GM12874 (cell line): ENCODE measurements at regions not wholly inside any gene's neighbourhood (a gene's known extent, or its start where the extent isn't known, plus 50 kb on each side); places are given as distances from the start of the nearest gene placed in this dataset.

Experiments
- CTCF ChIP-seq: IDR thresholded peaks from 2 replicates; pipeline ENCODE4 v1.5.1; 2011; ENCODE audit warnings: low read depth, mild to moderate bottlenecking, control low read depth, low read length, moderate library complexity; ENCODE audit not compliant: insufficient read depth

- TF ChIP-seq CTCF = no peak
Measured at GRCh38 chr2:6024784-6025183, 332.6 kb downstream of the SOX11 start.

- no peak for TF ChIP-seq CTCF
Measured at GRCh38 chr2:6025391-6025790, 333.2 kb downstream of the SOX11 start.

- TF ChIP-seq CTCF = no peak
Measured at GRCh38 chr2:6027066-6027465, 334.9 kb downstream of the SOX11 start.

GRCh38 chr2:6031200-6031867 lies 339.1 kb downstream of the SOX11 start:
- TF ChIP-seq CTCF = no peak

- no peak for TF ChIP-seq CTCF
Measured at GRCh38 chr2:6036211-6036610, 344.0 kb downstream of the SOX11 start.

GRCh38 chr2:6043238-6043637 lies 351.1 kb downstream of the SOX11 start:
- no peak for TF ChIP-seq CTCF

- TF ChIP-seq CTCF = no peak
Measured at GRCh38 chr2:6052649-6053048, 360.5 kb downstream of the SOX11 start.
